ENCODE measurements at regions not wholly inside any gene's neighbourhood (a gene's known extent, or its start where the extent isn't known, plus 50 kb on each side); places are given as distances from the start of the nearest gene placed in this dataset.
A peak's percentile ranks its signal among the peaks of the same experiment; 100 is the strongest.

DNA sequence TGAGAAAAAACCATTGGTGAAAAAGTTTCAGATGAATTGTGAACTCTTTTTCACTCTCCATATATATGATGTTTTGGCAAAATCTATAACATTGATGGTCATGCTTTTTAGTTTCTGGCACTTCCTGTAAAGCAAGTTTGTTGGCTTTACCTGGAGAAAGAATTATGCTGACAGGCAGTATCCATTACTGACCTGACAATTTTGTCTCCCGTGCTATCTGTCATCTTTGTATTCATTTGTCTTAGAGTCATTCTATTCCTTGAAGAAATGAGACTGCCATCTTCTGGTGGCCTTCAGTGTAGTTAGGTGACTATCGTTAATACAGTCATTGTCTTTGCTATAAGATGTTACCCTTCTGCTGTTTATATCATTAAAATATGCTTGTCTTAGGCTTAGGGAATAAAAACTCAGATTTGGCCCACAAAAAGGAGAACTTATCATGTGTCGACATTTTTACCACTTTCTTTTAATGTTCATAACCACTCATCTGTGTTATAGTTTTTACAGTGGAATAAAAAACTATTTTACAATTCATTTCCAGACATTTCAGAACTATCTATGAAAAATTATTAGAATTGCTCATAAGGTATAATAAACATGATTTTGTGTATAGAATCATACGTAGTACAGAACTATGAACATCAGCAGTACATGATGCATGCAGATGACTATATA is 707.0 kb downstream of the EPM2A start:
- TF ChIP-seq, protein P1, sequence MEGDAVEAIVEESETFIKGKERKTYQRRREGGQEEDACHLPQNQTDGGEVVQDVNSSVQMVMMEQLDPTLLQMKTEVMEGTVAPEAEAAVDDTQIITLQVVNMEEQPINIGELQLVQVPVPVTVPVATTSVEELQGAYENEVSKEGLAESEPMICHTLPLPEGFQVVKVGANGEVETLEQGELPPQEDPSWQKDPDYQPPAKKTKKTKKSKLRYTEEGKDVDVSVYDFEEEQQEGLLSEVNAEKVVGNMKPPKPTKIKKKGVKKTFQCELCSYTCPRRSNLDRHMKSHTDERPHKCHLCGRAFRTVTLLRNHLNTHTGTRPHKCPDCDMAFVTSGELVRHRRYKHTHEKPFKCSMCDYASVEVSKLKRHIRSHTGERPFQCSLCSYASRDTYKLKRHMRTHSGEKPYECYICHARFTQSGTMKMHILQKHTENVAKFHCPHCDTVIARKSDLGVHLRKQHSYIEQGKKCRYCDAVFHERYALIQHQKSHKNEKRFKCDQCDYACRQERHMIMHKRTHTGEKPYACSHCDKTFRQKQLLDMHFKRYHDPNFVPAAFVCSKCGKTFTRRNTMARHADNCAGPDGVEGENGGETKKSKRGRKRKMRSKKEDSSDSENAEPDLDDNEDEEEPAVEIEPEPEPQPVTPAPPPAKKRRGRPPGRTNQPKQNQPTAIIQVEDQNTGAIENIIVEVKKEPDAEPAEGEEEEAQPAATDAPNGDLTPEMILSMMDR (IDR thresholded peaks at IDR 0.05; ENCODE audit: unreplicated experiment), result no peak
- H3K4me1 Mint-ChIP-seq (ENCODE audit: low read depth, unreplicated experiment), result peaks cover 8% of the 10 kb centered on the region
- H3K27ac Mint-ChIP-seq (ENCODE audit: unreplicated experiment), result no peak overlapping the region
- no peaks in the 10 kb centered on the region for H3K9me3 Mint-ChIP-seq (ENCODE audit: low read depth, unreplicated experiment)
- H3K27me3 Mint-ChIP-seq (ENCODE audit: unreplicated experiment), result no peaks in the 10 kb centered on the region
- DNase-seq, result peak; percentile 28
- intact Hi-C loops (cut with micrococcal nuclease; ENCODE audit: unreplicated experiment), result loop anchor here (1.0 to 10.0 kb wide), 3 partner anchors 76 to 443 kb away; no protein-coding TSS in a partner anchor
- CTCF ChIA-PET, result no interaction called here
- BruUV-seq (replicated peaks), result no TSS peak
- no peak overlapping the region for H3K4me3 Mint-ChIP-seq (ENCODE audit: low read depth, unreplicated experiment)
- H3K36me3 Mint-ChIP-seq (ENCODE audit: insufficient read depth, unreplicated experiment), result no peaks in the 10 kb centered on the region

DNA sequence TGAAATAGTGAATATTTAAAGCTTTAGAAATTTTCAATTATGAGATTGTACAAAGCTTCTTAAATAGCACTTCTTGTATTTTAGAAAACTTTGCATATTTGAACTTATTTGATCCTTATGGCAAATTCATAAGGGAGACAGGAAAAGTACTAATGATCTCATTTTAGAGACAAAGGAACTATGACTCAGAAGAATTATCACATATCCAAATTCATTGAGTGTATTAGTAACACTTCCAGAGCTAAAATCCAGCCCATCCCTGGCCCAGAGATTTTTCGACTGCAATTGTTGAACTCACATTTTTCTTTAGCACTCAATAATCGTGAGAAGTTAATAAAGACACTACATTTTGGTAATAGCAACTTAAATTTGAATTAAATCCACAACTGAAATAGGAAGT is 704.3 kb downstream of the EPM2A start:
- TF ChIP-seq, protein P1 (IDR thresholded peaks at IDR 0.05; ENCODE audit: unreplicated experiment), result no peak

DNA sequence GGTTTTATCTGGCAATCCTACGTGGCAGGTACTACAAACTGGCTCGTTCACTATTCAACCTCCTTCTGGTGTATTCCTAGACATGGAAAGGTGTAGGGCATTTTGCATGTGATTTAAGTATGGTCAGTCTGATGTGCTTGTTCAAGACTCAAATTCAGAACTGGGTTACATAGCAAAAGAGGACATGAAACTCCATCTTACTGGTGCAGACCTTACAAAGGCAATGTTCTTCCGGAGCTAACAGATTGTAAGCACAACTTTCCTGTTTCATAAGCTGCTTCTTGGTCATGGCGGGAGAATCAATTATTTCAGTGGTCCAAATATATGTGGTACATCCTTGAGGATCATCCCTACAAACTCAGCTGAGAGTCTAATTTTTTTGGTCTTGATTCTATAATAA is 703.4 kb downstream of the EPM2A start:
- H3K36me3 Mint-ChIP-seq (ENCODE audit: insufficient read depth, unreplicated experiment), result no peaks in the 10 kb centered on the region
- intact Hi-C loops (cut with micrococcal nuclease; ENCODE audit: unreplicated experiment), result no loop called here
- H3K9me3 Mint-ChIP-seq (ENCODE audit: low read depth, unreplicated experiment), result peaks cover 2% of the 10 kb centered on the region
- no peak for DNase-seq
- H3K4me3 Mint-ChIP-seq (ENCODE audit: low read depth, unreplicated experiment), result no peak overlapping the region
- CTCF ChIA-PET, result no interaction called here
- BruUV-seq (replicated peaks), result no TSS peak
- H3K27ac Mint-ChIP-seq (ENCODE audit: unreplicated experiment), result no peak overlapping the region
- no peaks in the 10 kb centered on the region for H3K27me3 Mint-ChIP-seq (ENCODE audit: unreplicated experiment)
- no peaks in the 10 kb centered on the region for H3K4me1 Mint-ChIP-seq (ENCODE audit: low read depth, unreplicated experiment)
- TF ChIP-seq, protein P1 (IDR thresholded peaks at IDR 0.05; ENCODE audit: unreplicated experiment), result no peak

More for the DNA sequence above, 704.3 kb downstream of the EPM2A start:
- CTCF ChIA-PET, result no interaction called here
- BruUV-seq (replicated peaks), result no TSS peak
- Mint-ChIP-seq H3K36me3 (ENCODE audit: insufficient read depth, unreplicated experiment) (no peaks in the 10 kb centered on the region), H3K4me3 (ENCODE audit: low read depth, unreplicated experiment) (no peak overlapping the region), H3K9me3 (ENCODE audit: low read depth, unreplicated experiment) (peaks cover 2% of the 10 kb centered on the region), H3K4me1 (ENCODE audit: low read depth, unreplicated experiment) (peaks cover 8% of the 10 kb centered on the region), H3K27ac (ENCODE audit: unreplicated experiment) (no peak overlapping the region), H3K27me3 (ENCODE audit: unreplicated experiment) (no peaks in the 10 kb centered on the region)
- DNase-seq, result no peak
- intact Hi-C loops (cut with micrococcal nuclease; ENCODE audit: unreplicated experiment), result no loop called here

DNA sequence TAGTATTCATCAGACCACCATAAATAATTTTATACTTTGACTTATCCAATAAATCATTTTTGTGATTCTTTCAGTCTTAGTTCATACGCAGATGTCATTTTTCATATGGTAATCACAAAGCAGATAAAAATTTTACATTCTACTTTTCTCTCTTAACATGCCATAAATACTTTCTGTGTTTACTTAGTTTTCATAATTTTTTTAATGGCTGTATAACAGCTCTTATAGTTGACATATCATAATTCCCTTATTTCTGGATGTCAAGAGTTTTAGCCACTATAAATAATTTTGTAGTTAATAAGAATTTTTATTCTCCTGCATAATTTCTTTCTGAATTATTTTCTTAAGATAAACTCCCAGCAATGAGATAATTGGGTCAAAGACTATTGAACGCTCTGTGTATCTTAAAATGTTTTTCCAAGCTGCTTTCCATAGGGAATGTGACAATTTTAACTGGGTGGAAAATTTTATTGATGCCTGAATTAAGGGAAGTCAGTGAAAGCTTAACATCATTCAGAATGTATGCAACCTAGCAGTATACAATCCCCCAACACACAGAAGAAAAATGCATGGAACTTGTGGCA is 702.7 kb downstream of the EPM2A start:
- intact Hi-C loops (cut with micrococcal nuclease; ENCODE audit: unreplicated experiment), result no loop called here
- TF ChIP-seq, protein P1 (IDR thresholded peaks at IDR 0.05; ENCODE audit: unreplicated experiment), result no peak
- no peaks in the 10 kb centered on the region for H3K36me3 Mint-ChIP-seq (ENCODE audit: insufficient read depth, unreplicated experiment)
- DNase-seq, result no peak
- CTCF ChIA-PET, result no interaction called here
- H3K9me3 Mint-ChIP-seq (ENCODE audit: low read depth, unreplicated experiment), result peaks cover 2% of the 10 kb centered on the region
- no peak overlapping the region for H3K27ac Mint-ChIP-seq (ENCODE audit: unreplicated experiment)
- no peak overlapping the region for H3K4me3 Mint-ChIP-seq (ENCODE audit: low read depth, unreplicated experiment)
- no peaks in the 10 kb centered on the region for H3K4me1 Mint-ChIP-seq (ENCODE audit: low read depth, unreplicated experiment)
- BruUV-seq (replicated peaks), result no TSS peak
- no peaks in the 10 kb centered on the region for H3K27me3 Mint-ChIP-seq (ENCODE audit: unreplicated experiment)
